ENCODE measurements at regions not wholly inside any gene's neighbourhood (a gene's known extent, or its start where the extent isn't known, plus 50 kb on each side); places are given as distances from the start of the nearest gene placed in this dataset.
"Not testable (repeated sequence)": the region's sequence is repeated elsewhere in the genome, so short reads cannot be mapped to it uniquely, and the experiment has no call there.

DNA sequence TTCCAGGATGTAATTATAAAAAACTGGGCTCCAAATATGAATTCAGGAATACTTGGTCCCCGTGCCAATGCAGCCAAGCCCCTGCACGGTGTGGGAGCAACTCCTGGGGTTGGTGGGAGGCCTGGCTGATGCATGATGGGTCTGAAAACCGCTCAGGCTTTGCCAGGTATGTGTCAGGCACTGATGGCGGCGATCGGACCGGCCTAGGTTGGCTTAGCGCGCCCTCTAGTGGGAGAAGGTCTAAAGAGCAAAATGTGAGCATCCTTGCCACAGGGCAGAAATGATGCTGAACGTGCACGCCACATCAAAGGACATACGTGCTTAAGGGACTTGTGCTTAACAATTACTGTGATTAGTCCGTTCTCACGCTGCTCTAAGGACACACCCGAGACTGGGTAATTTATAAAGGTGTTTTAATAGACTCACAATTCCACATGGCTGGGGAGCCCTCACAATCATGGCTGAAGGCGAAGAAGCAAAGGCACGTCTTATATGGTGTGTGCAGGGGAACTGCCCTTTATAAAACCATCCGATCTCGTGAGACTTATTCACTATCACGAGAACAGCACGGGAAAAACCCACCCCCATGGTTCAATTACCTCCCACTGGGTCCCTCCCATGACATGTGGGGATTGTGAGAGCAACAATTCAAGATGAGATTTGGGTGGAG, 196.2 kb upstream of the PLGLB1 start:
- TF ChIP-seq POLR2A (IDR thresholded peaks at IDR 0.05; ENCODE audit: low read length); GATA1 (IDR thresholded peaks at IDR 0.05; ENCODE audit: low read depth, low read length): not testable (repeated sequence)
